MCF 10A (cell line): ENCODE measurements at regions not wholly inside any gene's neighbourhood (a gene's known extent, or its start where the extent isn't known, plus 50 kb on each side); places are given as distances from the start of the nearest gene placed in this dataset.

Experiments
- BruUV-seq: library from RNA; stranded (reverse); fragments of 400-500 nt; replicated peaks from 2 replicates; lab custom pipeline; 2021; lab: Mats Ljungman, UMichigan
- CTCF ChIA-PET: fragments of 300-600 bp; sonication (Branson Sonifier 250); formaldehyde crosslinking; extraction: SDS; loops from one replicate; lab custom pipeline; 2021; ENCODE audit warnings: antibody characterized with exemption, inconsistent platforms; lab: Yijun Ruan, JAX
- POLR2A ChIA-PET: fragments of 300-600, 350-650 bp; sonication (Branson Sonifier 250); formaldehyde crosslinking; extraction: SDS; loops from one replicate; lab custom pipeline; 2020; ENCODE audit warnings: antibody characterized with exemption, inconsistent platforms; lab: Yijun Ruan, JAX
- DNase-seq: peaks from one replicate; pipeline ENCODE4 v3.0.0-alpha.2; 2018; ENCODE audit not compliant: unreplicated experiment
- H3K27ac Mint-ChIP-seq: one replicate; pipeline ENCODE4 v1.8.0; 2022; ENCODE audit warnings: mild to moderate bottlenecking, low read depth, mixed read lengths; ENCODE audit not compliant: unreplicated experiment
- H3K27me3 Mint-ChIP-seq: one replicate; pipeline ENCODE4 v1.8.0; 2022; ENCODE audit warnings: mixed read lengths; ENCODE audit not compliant: insufficient read depth, unreplicated experiment
- H3K36me3 Mint-ChIP-seq: one replicate; pipeline ENCODE4 v1.8.0; 2022; ENCODE audit warnings: mild to moderate bottlenecking, moderate library complexity, mixed read lengths; ENCODE audit not compliant: insufficient read depth, unreplicated experiment
- H3K4me1 Mint-ChIP-seq: one replicate; pipeline ENCODE4 v1.8.0; 2022; ENCODE audit warnings: mixed read lengths; ENCODE audit not compliant: insufficient read depth, unreplicated experiment
- H3K4me3 Mint-ChIP-seq: one replicate; pipeline ENCODE4 v1.8.0; 2022; ENCODE audit warnings: mild to moderate bottlenecking, moderate library complexity, mixed read lengths; ENCODE audit not compliant: unreplicated experiment
- H3K9me3 Mint-ChIP-seq: one replicate; pipeline ENCODE4 v1.8.0; 2022; ENCODE audit warnings: mixed read lengths; ENCODE audit not compliant: unreplicated experiment
- intact Hi-C: fragments of 100-400 bp; cut with micrococcal nuclease; formaldehyde crosslinking; loops from 2 replicates; pipeline ENCODE4 v1.14.1; 2022
- TF ChIP-seq, protein P1 (sequence below): fragments of 200-600 bp; IDR thresholded peaks from one replicate; pipeline ENCODE4 v1.8.0; 2022; ENCODE audit warnings: antibody characterized with exemption, mild to moderate bottlenecking; ENCODE audit not compliant: unreplicated experiment

DNA sequence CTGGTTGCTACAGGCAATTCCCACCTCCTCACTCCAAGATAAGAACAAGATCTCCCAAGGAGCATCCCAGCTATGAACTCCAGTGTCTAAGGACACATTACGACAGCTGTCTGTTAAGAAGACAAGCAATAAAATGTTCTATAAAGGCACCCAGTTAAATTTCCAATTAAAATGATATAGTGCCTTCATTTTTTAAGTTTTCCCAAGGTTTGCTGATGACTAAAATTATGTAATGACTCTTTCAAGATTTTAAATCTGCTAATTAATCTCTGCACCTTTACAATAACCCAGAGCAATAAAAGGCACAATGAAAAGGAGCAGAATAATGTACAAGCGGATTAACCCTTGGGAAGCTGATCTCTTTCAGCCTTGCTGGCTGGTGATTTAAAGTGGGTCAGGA, 61.6 kb upstream of the REG3G start:
- Mint-ChIP-seq H3K27ac (no peak overlapping the region), H3K27me3 (peaks cover 10% of the 10 kb centered on the region), H3K4me1 (no peaks in the 10 kb centered on the region), H3K4me3 (no peak overlapping the region), H3K9me3 (no peaks in the 10 kb centered on the region), H3K36me3 (no peaks in the 10 kb centered on the region)
- intact Hi-C loops, result no loop called here
- ChIA-PET CTCF (interaction anchor here (1.3 kb wide), 1 partner anchor 13 kb away, joined by 4 read pairs; no protein-coding TSS in a partner anchor), POLR2A (no interaction called here)
- no peak for DNase-seq
- TF ChIP-seq, protein P1, sequence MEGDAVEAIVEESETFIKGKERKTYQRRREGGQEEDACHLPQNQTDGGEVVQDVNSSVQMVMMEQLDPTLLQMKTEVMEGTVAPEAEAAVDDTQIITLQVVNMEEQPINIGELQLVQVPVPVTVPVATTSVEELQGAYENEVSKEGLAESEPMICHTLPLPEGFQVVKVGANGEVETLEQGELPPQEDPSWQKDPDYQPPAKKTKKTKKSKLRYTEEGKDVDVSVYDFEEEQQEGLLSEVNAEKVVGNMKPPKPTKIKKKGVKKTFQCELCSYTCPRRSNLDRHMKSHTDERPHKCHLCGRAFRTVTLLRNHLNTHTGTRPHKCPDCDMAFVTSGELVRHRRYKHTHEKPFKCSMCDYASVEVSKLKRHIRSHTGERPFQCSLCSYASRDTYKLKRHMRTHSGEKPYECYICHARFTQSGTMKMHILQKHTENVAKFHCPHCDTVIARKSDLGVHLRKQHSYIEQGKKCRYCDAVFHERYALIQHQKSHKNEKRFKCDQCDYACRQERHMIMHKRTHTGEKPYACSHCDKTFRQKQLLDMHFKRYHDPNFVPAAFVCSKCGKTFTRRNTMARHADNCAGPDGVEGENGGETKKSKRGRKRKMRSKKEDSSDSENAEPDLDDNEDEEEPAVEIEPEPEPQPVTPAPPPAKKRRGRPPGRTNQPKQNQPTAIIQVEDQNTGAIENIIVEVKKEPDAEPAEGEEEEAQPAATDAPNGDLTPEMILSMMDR, result no peak
- BruUV-seq, result no TSS peak

DNA sequence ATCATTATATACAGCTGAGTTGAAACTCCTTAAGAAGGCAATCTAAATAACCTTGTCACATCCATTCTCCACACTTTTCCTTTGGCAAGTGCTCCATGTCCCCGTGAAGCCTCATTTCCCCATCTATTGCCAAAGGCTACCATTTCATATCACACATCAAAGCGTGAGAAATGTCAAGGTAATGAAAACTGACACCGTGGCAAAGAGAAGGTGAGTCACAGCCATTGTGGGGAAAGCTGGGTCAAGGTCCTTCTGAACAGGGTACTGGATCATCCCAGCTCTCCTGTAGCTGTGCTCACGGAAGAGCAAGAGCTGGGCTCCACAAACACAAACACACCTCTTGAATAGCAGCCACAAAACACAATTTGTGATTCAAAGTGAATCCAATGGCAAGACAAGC, 58.2 kb upstream of the REG3G start:
- Mint-ChIP-seq H3K4me1 (no peaks in the 10 kb centered on the region), H3K27me3 (peaks cover 3% of the 10 kb centered on the region), H3K4me3 (no peak overlapping the region), H3K27ac (no peak overlapping the region), H3K9me3 (no peaks in the 10 kb centered on the region), H3K36me3 (no peaks in the 10 kb centered on the region)
- DNase-seq, result peak; percentile 1
- BruUV-seq, result no TSS peak
- POLR2A ChIA-PET, result no interaction called here
- CTCF ChIA-PET, result interaction anchor here (1.0 kb wide), 1 partner anchor 73 kb away, joined by 4 read pairs; no protein-coding TSS in a partner anchor
- intact Hi-C loops, result no loop called here
- TF ChIP-seq, protein P1, result no peak

DNA sequence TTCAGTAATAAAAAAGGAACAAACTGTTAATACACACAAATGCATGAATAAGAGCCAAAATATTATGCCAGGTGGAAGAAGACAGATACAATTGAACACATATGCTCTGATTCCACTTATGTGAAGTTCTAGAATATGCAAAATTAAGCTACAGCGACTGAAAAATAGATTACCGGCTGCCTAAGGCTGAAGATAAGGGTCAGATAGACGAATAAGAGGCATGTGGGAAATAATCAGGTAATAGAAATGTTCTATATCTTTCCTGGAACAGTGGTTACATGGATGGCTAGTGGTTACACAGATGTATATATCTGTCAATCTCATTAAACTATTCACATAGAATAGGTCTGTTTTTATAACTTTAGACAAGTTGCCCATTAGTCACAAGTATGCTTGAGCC, 51.9 kb upstream of the REG3G start:
- no peak for DNase-seq
- Mint-ChIP-seq H3K36me3 (no peaks in the 10 kb centered on the region), H3K27me3 (peaks cover 11% of the 10 kb centered on the region), H3K27ac (no peak overlapping the region), H3K4me1 (no peaks in the 10 kb centered on the region), H3K9me3 (no peaks in the 10 kb centered on the region), H3K4me3 (no peak overlapping the region)
- intact Hi-C loops, result no loop called here
- TF ChIP-seq, protein P1, result no peak
- POLR2A ChIA-PET, result no interaction called here
- CTCF ChIA-PET, result no interaction called here
- no TSS peak for BruUV-seq
